ENCODE measurements at regions not wholly inside any gene's neighbourhood (a gene's known extent, or its start where the extent isn't known, plus 50 kb on each side); places are given as distances from the start of the nearest gene placed in this dataset.
"Not testable (repeated sequence)": the region's sequence is repeated elsewhere in the genome, so short reads cannot be mapped to it uniquely, and the experiment has no call there.

DNA sequence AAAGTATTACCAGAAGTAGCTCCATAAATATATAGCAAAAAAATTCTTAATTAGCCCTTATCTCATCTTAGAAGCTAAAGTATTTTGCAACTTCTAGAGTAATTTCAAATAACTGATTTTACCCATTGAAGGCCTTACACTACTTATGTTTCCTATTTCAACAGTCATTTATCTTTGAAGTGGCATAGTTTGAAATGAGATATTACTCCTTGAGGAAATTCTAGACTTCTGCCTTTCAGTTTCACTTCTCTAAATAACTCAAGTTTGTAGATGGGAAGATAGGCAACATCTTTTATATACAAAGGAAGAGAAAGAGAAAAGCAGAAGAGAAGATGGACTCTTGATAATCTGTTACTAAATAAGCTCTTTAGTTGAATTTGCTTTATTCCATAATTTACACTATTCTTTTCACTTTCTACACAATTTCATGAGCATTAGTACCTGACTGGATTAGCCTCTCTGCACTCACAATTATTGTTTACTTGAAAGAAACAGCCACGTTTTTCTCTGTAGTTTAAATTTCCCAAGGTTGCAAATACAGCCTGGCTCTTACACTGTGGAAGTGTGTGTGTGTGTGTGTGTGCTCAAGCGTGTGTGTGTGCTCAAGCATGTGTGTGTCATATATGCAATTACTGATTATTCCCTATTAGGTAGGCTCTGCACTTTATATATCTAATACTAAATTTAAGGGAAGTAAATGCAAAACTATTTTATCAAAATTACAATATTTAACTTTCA is 60.6 kb upstream of the EMB start:
- H3K27me3 Mint-ChIP-seq, result no peaks in the 10 kb centered on the region
- H3K4me1 Mint-ChIP-seq, result peaks cover 10% of the 10 kb centered on the region
- peaks cover 25% of the 10 kb centered on the region for H3K36me3 Mint-ChIP-seq
- H3K27ac Mint-ChIP-seq, result peak overlapping the region; percentile 62
- CTCF ChIA-PET, result interaction anchor here (0.9 kb wide), 1 partner anchor 61 kb away, joined by 4 read pairs; the partner anchor contains the start of gene EMB
- ATAC-seq (peak; percentile 96), DNase-seq (no peak)
- peak overlapping the region; percentile 56 for H3K4me3 Mint-ChIP-seq
- peaks cover 5% of the 10 kb centered on the region for H3K9me3 Mint-ChIP-seq (ENCODE audit: low read depth)

- not testable (repeated sequence) for H3K27me3 Mint-ChIP-seq; H3K4me3 Mint-ChIP-seq; H3K36me3 Mint-ChIP-seq; H3K4me1 Mint-ChIP-seq; DNase-seq; ATAC-seq; H3K9me3 Mint-ChIP-seq (ENCODE audit: low read depth); H3K27ac Mint-ChIP-seq
- CTCF ChIA-PET, result interaction anchor here (1.5 kb wide), 1 partner anchor 72 kb away, joined by 7 read pairs; the partner anchor contains the start of gene EMB
Observed at GRCh38 chr5:50513028-50513457, 72.0 kb upstream of the EMB start.

DNA sequence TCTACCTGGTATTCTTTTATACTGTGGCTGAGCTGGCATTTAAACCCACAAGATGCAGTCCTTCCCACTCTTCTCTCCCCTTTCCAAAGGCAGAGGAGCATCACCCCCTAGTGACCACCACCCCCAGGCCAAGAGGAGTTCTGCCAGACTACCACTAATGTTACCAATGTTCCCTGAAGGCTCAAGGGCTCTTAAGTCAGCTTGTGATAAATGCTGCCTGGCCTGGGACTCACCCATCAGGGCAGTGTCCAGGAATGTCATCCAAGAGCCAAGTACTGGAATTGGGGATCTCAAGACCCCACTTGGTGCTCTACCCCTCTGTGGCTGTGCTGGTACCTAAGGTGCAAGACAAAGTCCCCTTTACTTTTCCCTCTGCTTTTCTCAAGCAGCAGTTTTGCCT is 80.0 kb upstream of the EMB start:
- H3K27ac Mint-ChIP-seq; ATAC-seq; H3K27me3 Mint-ChIP-seq; DNase-seq; CTCF ChIA-PET; H3K4me3 Mint-ChIP-seq; H3K4me1 Mint-ChIP-seq; H3K9me3 Mint-ChIP-seq (ENCODE audit: low read depth): not testable (repeated sequence)
- peaks cover 18% of the 10 kb centered on the region for H3K36me3 Mint-ChIP-seq

DNA sequence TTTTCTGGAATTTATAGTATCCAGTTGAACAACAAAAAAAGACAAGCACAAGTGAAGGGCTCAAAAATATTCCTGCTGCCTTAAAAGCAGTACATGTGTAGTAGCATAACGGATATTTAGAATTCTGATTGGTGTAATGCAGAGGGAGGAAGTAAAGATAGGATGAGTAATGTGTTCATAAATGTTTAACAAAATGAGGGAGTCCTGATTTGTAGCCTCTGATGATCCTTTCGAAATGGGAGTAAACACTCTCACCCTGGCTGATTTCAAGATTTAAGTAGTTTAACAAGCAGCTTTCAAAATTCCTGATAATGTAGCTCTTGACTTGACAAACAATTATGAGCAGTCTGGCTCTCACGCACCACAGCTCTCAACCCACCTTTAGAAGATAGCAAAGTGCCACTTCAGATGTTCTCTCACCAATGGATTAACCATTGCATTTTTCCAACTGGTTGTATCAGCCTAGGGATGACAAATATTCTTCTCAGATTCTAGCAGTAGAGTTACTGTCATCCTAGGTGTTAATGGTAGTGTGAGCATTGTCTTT is 86.5 kb upstream of the EMB start:
- CTCF ChIA-PET; H3K27me3 Mint-ChIP-seq; H3K27ac Mint-ChIP-seq; ATAC-seq; H3K9me3 Mint-ChIP-seq (ENCODE audit: low read depth); DNase-seq; H3K4me3 Mint-ChIP-seq; H3K4me1 Mint-ChIP-seq: not testable (repeated sequence)
- H3K36me3 Mint-ChIP-seq, result peaks cover 10% of the 10 kb centered on the region

GRCh38 chr5:50535393-50535792 is 94.3 kb upstream of the EMB start:
- CTCF ChIA-PET, result no interaction called here
- DNase-seq (no peak), ATAC-seq (no peak)
- peaks cover 2% of the 10 kb centered on the region for H3K4me1 Mint-ChIP-seq
- H3K36me3 Mint-ChIP-seq, result peaks cover 5% of the 10 kb centered on the region
- H3K9me3 Mint-ChIP-seq (ENCODE audit: low read depth), result peaks cover 9% of the 10 kb centered on the region
- H3K27me3 Mint-ChIP-seq, result no peaks in the 10 kb centered on the region
- H3K4me3 Mint-ChIP-seq, result no peak overlapping the region
- H3K27ac Mint-ChIP-seq, result no peak overlapping the region

- H3K4me3 Mint-ChIP-seq; H3K36me3 Mint-ChIP-seq; H3K9me3 Mint-ChIP-seq (ENCODE audit: low read depth); H3K27me3 Mint-ChIP-seq; H3K4me1 Mint-ChIP-seq; CTCF ChIA-PET; ATAC-seq; DNase-seq; H3K27ac Mint-ChIP-seq: not testable (repeated sequence)
Observed at GRCh38 chr5:50537534-50537933, 96.4 kb upstream of the EMB start.

DNA sequence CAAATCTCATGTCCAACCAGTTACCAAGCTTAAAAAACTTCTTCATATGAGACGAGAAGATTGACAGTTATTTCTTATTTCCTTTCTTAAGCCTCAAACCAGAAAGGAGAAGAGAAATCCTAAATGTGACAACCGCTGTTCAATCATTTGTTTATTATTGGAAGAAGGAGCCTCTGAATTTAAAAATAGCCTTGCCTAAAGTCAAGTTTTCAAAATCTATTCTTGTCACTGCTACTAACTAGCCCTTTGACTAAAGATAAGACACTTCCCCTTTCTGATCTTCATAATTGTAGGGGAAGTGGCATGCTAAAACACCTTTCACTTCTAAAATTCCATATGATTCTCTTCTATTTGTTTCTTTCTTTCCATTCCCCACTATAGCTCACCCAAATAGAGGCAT is 106.2 kb upstream of the EMB start:
- Mint-ChIP-seq H3K27ac (no peak overlapping the region), H3K4me3 (no peak overlapping the region), H3K9me3 (ENCODE audit: low read depth) (peaks cover under 1% of the 10 kb centered on the region), H3K4me1 (no peaks in the 10 kb centered on the region), H3K27me3 (no peaks in the 10 kb centered on the region), H3K36me3 (peaks cover 4% of the 10 kb centered on the region)
- ATAC-seq (no peak), DNase-seq (no peak)
- CTCF ChIA-PET, result interaction anchor here (0.8 kb wide), 1 partner anchor 11 kb away, joined by 3 read pairs; no protein-coding TSS in a partner anchor

DNA sequence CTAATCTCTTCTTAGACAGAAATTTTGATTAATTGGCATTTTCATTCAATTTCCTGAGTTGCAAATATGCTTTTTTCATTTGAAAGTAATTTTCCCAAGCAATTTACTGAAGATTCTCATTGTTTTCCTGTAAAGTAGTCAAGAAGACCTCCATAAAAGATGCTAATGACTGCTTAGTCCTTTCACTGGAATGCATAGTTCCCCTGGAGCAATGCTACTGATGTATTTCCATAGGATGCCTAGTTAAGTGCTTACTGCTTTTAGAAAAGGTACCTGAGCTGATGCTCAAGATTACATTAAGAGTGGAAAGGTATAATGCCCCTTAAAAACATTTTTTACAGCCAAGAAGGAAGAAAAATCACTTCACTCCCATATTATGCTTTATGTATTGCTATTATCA is 109.2 kb upstream of the EMB start:
- Mint-ChIP-seq H3K27me3 (no peaks in the 10 kb centered on the region), H3K9me3 (ENCODE audit: low read depth) (no peaks in the 10 kb centered on the region), H3K4me3 (no peak overlapping the region), H3K36me3 (peaks cover 4% of the 10 kb centered on the region), H3K27ac (no peak overlapping the region), H3K4me1 (peaks cover 13% of the 10 kb centered on the region)
- ATAC-seq (no peak), DNase-seq (no peak)
- CTCF ChIA-PET, result no interaction called here

DNA sequence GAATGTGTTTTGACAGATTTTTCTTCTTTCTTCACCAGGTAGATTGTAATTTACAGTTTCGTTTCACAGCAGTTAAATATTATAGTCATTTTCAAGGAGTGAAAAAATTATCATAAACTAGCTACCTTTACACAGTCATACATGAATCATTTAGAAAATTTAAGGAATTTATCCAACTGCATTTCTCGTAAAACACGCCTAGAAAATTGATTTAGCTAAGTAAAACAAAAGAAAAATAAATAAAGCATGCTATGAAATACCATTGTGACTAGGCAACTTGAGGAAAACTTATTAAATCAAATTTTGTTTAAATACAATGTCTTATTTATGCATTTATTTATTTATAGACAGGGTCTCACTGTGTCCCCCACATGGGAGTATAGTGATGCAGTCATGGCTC is 109.9 kb upstream of the EMB start:
- H3K36me3 Mint-ChIP-seq, result peaks cover 6% of the 10 kb centered on the region
- ATAC-seq, result no peak
- no peak for DNase-seq
- CTCF ChIA-PET, result no interaction called here
- H3K4me1 Mint-ChIP-seq, result peaks cover 15% of the 10 kb centered on the region
- H3K27ac Mint-ChIP-seq, result no peak overlapping the region
- H3K9me3 Mint-ChIP-seq (ENCODE audit: low read depth), result no peaks in the 10 kb centered on the region
- no peak overlapping the region for H3K4me3 Mint-ChIP-seq
- no peaks in the 10 kb centered on the region for H3K27me3 Mint-ChIP-seq

GRCh38 chr5:50553560-50553984 is 112.5 kb upstream of the EMB start:
- peaks cover 15% of the 10 kb centered on the region for H3K4me1 Mint-ChIP-seq
- no peaks in the 10 kb centered on the region for H3K27me3 Mint-ChIP-seq
- peaks cover 5% of the 10 kb centered on the region for H3K36me3 Mint-ChIP-seq
- CTCF ChIA-PET, result no interaction called here
- peak overlapping the region; percentile 36 for H3K27ac Mint-ChIP-seq
- no peak overlapping the region for H3K4me3 Mint-ChIP-seq
- H3K9me3 Mint-ChIP-seq (ENCODE audit: low read depth), result no peaks in the 10 kb centered on the region
- peak; percentile 42 for ATAC-seq
- no peak for DNase-seq

DNA sequence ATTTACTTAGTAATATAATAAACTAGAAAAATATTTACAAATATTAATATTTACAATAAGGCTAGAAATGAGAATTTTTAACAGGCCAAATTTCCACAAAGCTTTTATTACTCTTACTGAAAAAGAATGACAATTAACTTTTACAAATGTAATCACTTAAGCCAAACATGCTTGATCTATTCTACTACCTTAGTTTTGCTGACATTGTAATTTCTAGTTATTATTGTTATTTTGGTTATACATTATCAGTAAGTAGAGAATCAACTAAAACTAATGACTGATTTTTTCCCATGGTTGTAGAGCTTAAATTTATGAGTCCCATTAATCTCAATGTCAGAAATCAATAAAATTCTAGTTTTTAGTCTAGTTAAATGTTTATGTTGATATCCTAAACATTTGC is 107.8 kb upstream of the PARP8 start:
- DNase-seq; H3K27ac Mint-ChIP-seq; ATAC-seq; H3K27me3 Mint-ChIP-seq; CTCF ChIA-PET; H3K4me3 Mint-ChIP-seq; H3K9me3 Mint-ChIP-seq (ENCODE audit: low read depth); H3K36me3 Mint-ChIP-seq: not testable (repeated sequence)
- peaks cover 12% of the 10 kb centered on the region for H3K4me1 Mint-ChIP-seq

DNA sequence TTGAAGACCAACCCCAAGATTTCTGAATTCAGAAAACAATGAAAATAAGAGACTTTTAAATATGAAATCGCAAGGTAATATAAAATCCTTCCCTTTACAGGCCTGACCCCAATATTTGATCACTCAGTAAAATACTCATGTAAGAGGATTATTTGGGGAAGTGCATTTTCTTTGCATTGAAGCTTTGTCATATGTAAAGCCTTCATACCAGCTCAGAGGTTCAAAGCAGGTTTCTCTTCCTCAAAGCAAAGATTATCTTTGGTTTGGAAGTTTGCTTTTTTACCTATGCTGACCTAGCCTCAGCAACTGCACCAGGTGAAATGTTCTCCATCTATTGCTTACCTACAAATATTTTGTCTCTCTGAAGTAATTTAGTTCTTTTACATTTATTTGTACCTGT is 106.5 kb upstream of the PARP8 start:
- Mint-ChIP-seq H3K4me3 (no peak overlapping the region), H3K27me3 (no peaks in the 10 kb centered on the region), H3K36me3 (peaks cover 8% of the 10 kb centered on the region), H3K27ac (no peak overlapping the region), H3K4me1 (peaks cover 18% of the 10 kb centered on the region), H3K9me3 (ENCODE audit: low read depth) (no peaks in the 10 kb centered on the region)
- DNase-seq, result no peak
- CTCF ChIA-PET, result no interaction called here
- no peak for ATAC-seq

DNA sequence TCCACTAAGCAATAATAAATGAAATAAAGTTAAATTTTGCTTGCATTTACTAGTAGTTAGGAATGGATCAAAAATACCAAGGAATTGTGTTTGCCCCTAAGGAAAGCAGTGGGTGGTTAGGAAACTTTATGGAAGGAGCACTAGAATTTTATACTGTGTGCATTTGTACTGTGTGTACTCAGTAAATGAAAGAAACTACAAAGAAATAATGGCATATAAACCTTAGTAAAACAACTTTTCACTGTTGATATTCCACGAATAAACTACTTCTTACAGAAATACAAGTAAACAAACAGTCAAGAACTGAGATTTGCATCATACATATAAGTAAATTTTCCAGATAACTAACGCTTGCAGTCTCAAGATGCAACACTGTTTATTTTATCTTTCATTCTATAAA is 103.7 kb upstream of the PARP8 start:
- no peak for DNase-seq
- Mint-ChIP-seq H3K9me3 (ENCODE audit: low read depth) (peaks cover 9% of the 10 kb centered on the region), H3K27me3 (no peaks in the 10 kb centered on the region), H3K27ac (no peak overlapping the region), H3K4me3 (no peak overlapping the region), H3K4me1 (peaks cover 33% of the 10 kb centered on the region), H3K36me3 (peaks cover 23% of the 10 kb centered on the region)
- no peak for ATAC-seq
- CTCF ChIA-PET, result no interaction called here

DNA sequence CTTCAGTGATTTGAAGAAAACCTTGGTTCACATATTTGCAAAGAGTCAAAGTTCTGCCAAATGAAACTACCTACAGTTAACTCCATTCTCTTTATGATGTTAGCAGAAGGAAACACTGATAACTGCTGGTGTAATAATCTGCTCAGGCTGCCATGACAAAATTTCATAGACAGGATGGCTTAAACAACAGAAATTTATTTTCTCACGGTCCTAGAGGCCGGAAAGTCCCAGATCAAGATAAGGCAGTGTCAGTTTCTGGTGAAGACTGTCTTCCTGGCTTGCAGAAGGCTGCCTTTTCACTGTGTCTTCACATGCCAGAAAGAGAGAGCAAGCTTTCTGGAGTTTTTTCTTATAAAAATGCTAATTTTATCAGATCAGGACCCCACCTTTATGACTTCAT is 102.4 kb upstream of the PARP8 start:
- H3K27me3 Mint-ChIP-seq, result no peaks in the 10 kb centered on the region
- no peak overlapping the region for H3K4me3 Mint-ChIP-seq
- peak; percentile 52 for DNase-seq
- peak; percentile 90 for ATAC-seq
- CTCF ChIA-PET, result no interaction called here
- peaks cover 38% of the 10 kb centered on the region for H3K4me1 Mint-ChIP-seq
- H3K27ac Mint-ChIP-seq, result peak overlapping the region; percentile 73
- peaks cover 34% of the 10 kb centered on the region for H3K36me3 Mint-ChIP-seq
- peaks cover 19% of the 10 kb centered on the region for H3K9me3 Mint-ChIP-seq (ENCODE audit: low read depth)
